ENCODE measurements at regions not wholly inside any gene's neighbourhood (a gene's known extent, or its start where the extent isn't known, plus 50 kb on each side); places are given as distances from the start of the nearest gene placed in this dataset.

DNA sequence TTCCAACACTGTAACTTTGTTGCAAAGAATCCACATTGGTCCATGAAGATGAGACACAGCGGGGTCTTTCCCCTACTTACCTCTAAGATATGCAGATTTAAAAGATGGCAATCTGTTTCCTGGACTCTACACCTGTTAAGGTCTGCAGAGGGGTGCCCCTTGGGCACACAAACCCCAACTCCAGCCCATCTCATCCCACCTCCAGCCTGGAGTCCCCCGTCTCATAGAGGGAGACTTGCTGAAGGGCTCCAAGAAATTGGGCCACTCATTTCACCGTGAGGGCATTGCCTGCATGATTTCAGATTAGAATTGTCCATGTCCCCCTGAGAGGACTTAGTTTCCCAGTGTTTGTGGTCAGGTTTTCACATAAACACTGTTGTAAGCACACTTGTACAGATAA lies 365.7 kb downstream of the IRX2 start:
- Histone ChIP-seq H4K20me1 (ENCODE audit: low read depth) (no peaks in the 10 kb centered on the region), H3K27ac (no peak overlapping the region), H3K9me3 (ENCODE audit: low read depth) (no peaks in the 10 kb centered on the region), H3K4me3 (no peak overlapping the region), H3K36me3 (no peaks in the 10 kb centered on the region), H3K4me2 (no peak overlapping the region), H3K4me1 (peaks cover 6% of the 10 kb centered on the region), H3F3A (ENCODE audit: low read depth) (no peaks in the 10 kb centered on the region), H3K27me3 (no peaks in the 10 kb centered on the region), H2AFZ (replicated peaks) (no peak overlapping the region), H3K9ac (no peak overlapping the region), H3K79me2 (ENCODE audit: low read depth) (no peaks in the 10 kb centered on the region)
- no peak for DNase-seq (ENCODE audit: low spot score)
- Mint-ChIP-seq H3K9me3 (no peaks in the 10 kb centered on the region), H3K36me3 (no peaks in the 10 kb centered on the region), H3K4me3 (no peak overlapping the region), H3K4me1 (peaks cover 36% of the 10 kb centered on the region), H3K27ac (no peak overlapping the region), H3K27me3 (ENCODE audit: insufficient read depth, low read depth) (peaks cover 2% of the 10 kb centered on the region)
- no peak for TF ChIP-seq EZH2 (IDR thresholded peaks at IDR 0.05)
- no peak for TF ChIP-seq EZH2phosphoT487 (IDR thresholded peaks at IDR 0.05)
- TF ChIP-seq, protein P1, sequence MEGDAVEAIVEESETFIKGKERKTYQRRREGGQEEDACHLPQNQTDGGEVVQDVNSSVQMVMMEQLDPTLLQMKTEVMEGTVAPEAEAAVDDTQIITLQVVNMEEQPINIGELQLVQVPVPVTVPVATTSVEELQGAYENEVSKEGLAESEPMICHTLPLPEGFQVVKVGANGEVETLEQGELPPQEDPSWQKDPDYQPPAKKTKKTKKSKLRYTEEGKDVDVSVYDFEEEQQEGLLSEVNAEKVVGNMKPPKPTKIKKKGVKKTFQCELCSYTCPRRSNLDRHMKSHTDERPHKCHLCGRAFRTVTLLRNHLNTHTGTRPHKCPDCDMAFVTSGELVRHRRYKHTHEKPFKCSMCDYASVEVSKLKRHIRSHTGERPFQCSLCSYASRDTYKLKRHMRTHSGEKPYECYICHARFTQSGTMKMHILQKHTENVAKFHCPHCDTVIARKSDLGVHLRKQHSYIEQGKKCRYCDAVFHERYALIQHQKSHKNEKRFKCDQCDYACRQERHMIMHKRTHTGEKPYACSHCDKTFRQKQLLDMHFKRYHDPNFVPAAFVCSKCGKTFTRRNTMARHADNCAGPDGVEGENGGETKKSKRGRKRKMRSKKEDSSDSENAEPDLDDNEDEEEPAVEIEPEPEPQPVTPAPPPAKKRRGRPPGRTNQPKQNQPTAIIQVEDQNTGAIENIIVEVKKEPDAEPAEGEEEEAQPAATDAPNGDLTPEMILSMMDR (IDR thresholded peaks at IDR 0.05): no peak

GRCh38 chr5:2383698-2384065 lies 367.8 kb downstream of the IRX2 start:
- no peaks in the 10 kb centered on the region for H3K27me3 Mint-ChIP-seq (ENCODE audit: insufficient read depth, low read depth)
- H3K9me3 Mint-ChIP-seq: peaks cover 6% of the 10 kb centered on the region

DNA sequence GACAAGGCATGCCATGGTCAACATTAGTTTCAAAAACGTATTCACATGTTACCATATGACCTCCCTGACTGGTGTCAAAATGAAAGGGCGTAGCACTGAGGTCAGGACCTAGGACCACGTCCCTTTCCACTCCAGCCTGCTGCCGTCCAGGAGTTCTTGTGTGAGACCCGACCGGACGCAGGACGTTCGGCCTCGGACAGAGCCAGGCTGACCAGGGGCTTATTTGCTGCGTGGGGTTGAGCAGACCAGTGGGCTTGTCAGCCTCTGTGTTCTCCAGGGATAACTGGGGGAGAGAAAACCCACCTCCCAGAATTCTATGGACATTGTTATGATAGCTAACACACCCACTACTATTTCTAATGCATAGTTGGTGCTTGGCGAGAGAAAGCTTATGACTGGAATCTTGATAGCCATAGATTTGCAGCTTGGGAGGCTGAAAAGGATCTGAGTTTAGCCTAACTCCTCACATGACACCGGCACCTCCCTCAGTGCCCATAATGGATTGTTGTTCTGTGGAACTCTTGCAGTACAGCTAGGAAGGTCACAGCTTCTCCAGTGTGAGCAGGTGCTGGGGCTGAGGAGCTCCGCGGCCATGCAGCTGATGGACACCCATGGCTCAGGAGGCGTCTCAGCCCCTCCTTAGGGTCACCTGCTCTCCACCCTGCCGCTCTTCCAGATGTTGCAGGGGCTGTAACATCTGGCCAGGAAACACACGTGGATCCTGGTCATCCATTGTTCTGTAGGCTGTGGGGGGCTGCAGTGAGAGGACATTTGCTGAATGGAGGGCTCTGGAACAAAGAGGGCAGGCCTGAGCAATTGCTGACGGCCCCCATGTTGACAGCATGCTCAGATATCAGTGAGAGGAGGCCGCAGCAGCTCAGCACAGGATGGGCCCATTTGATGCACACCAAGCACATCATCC lies 368.4 kb downstream of the IRX2 start:
- Mint-ChIP-seq H3K36me3 (no peaks in the 10 kb centered on the region), H3K4me3 (no peak overlapping the region), H3K27me3 (ENCODE audit: insufficient read depth, low read depth) (no peaks in the 10 kb centered on the region)

More at GRCh38 chr5:2383698-2384065, 367.8 kb downstream of the IRX2 start:
- no peak overlapping the region for H3K4me3 Mint-ChIP-seq
- Histone ChIP-seq H3K4me2 (no peak overlapping the region), H3K27me3 (no peaks in the 10 kb centered on the region), H3K79me2 (ENCODE audit: low read depth) (no peaks in the 10 kb centered on the region), H3K9me3 (ENCODE audit: low read depth) (no peaks in the 10 kb centered on the region), H3K4me3 (no peak overlapping the region), H3K27ac (no peak overlapping the region), H2AFZ (replicated peaks) (no peak overlapping the region), H3K9ac (no peak overlapping the region), H3K36me3 (no peaks in the 10 kb centered on the region), H3K4me1 (peaks cover 6% of the 10 kb centered on the region), H3F3A (ENCODE audit: low read depth) (no peaks in the 10 kb centered on the region), H4K20me1 (ENCODE audit: low read depth) (no peaks in the 10 kb centered on the region)
- TF ChIP-seq, protein P1 (IDR thresholded peaks at IDR 0.05): no peak
- no peak for TF ChIP-seq EZH2 (IDR thresholded peaks at IDR 0.05)
- no peak for TF ChIP-seq EZH2phosphoT487 (IDR thresholded peaks at IDR 0.05)
- H3K27ac Mint-ChIP-seq: no peak overlapping the region
- no peak for DNase-seq (ENCODE audit: low spot score)
- H3K4me1 Mint-ChIP-seq: peaks cover 36% of the 10 kb centered on the region
- no peaks in the 10 kb centered on the region for H3K36me3 Mint-ChIP-seq

More for the DNA sequence above, 368.4 kb downstream of the IRX2 start:
- Mint-ChIP-seq H3K27ac (no peak overlapping the region), H3K9me3 (peaks cover 6% of the 10 kb centered on the region), H3K4me1 (peaks cover 31% of the 10 kb centered on the region)
- Histone ChIP-seq H3K27ac (no peak overlapping the region), H3K9ac (no peak overlapping the region), H3K79me2 (ENCODE audit: low read depth) (no peaks in the 10 kb centered on the region), H3K9me3 (ENCODE audit: low read depth) (no peaks in the 10 kb centered on the region), H3F3A (ENCODE audit: low read depth) (no peaks in the 10 kb centered on the region), H3K27me3 (no peaks in the 10 kb centered on the region), H3K4me2 (no peak overlapping the region), H3K36me3 (no peaks in the 10 kb centered on the region), H2AFZ (replicated peaks) (no peak overlapping the region), H4K20me1 (ENCODE audit: low read depth) (no peaks in the 10 kb centered on the region), H3K4me1 (peaks cover 6% of the 10 kb centered on the region), H3K4me3 (no peak overlapping the region)
- no peak for TF ChIP-seq EZH2phosphoT487 (IDR thresholded peaks at IDR 0.05)
- TF ChIP-seq EZH2 (IDR thresholded peaks at IDR 0.05): no peak
- TF ChIP-seq, protein P1 (IDR thresholded peaks at IDR 0.05): no peak
- no peak for DNase-seq (ENCODE audit: low spot score)

Data from neural progenitor cell (in vitro differentiated cells).